ENCODE measurements at regions not wholly inside any gene's neighbourhood (a gene's known extent, or its start where the extent isn't known, plus 50 kb on each side); places are given as distances from the start of the nearest gene placed in this dataset.

DNA sequence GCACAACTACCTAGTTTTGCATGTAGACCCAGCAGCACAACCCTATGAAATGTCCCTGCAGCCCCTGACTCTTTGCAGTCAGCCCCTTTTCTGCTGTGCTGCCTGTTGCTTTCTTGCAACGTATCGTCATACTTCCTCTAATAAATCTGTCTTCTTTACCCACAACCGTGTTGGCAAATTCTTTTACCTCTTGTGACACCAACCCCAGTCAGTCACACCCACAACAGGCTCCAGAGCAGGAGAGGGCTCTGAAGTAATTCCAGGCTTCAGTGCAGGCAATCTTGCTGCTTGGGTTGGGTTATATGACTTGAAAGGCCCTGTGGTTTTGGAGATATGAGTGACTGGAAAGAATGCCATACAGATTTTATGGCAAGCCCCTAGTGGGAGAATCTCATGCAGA, 79.1 kb upstream of the KCNH7 start:
- TF ChIP-seq ZNF274 (IDR thresholded peaks at IDR 0.05; ENCODE audit: low read depth, low read length): no peak
- no peak for TF ChIP-seq YY1 (IDR thresholded peaks at IDR 0.05; ENCODE audit: insufficient read depth, insufficient read length)
- no peak for TF ChIP-seq SUZ12 (IDR thresholded peaks at IDR 0.05; ENCODE audit: extremely low read depth, insufficient read depth, insufficient read length)
